ENCODE measurements at regions not wholly inside any gene's neighbourhood (a gene's known extent, or its start where the extent isn't known, plus 50 kb on each side); places are given as distances from the start of the nearest gene placed in this dataset.
"Not testable (repeated sequence)": the region's sequence is repeated elsewhere in the genome, so short reads cannot be mapped to it uniquely, and the experiment has no call there.

GRCh38 chr6:138656364-138657064 lies 117.1 kb upstream of the CCDC28A start:
- no peak for DNase-seq (ENCODE audit: low read depth in 3 of 3, low spot score in 2 of 3)

- no peak for DNase-seq (ENCODE audit: low read depth in 3 of 3, low spot score in 2 of 3)
These were observed 116.5 kb upstream of the CCDC28A start for GRCh38 chr6:138657065-138657425.

- DNase-seq (ENCODE audit: low read depth in 3 of 3, low spot score in 2 of 3) = no peak
These were observed 113.6 kb upstream of the CCDC28A start for GRCh38 chr6:138659998-138660397.

- no peak for DNase-seq (ENCODE audit: low read depth in 3 of 3, low spot score in 2 of 3)
These were observed 111.1 kb upstream of the CCDC28A start for GRCh38 chr6:138662471-138662870.

- DNase-seq (ENCODE audit: low read depth in 3 of 3, low spot score in 2 of 3) = no peak
These were observed 109.7 kb upstream of the CCDC28A start for GRCh38 chr6:138663892-138664291.

GRCh38 chr6:138664745-138665144 lies 108.8 kb upstream of the CCDC28A start:
- no peak for DNase-seq (ENCODE audit: low read depth in 3 of 3, low spot score in 2 of 3)

GRCh38 chr6:138666636-138667035 lies 106.9 kb upstream of the CCDC28A start:
- DNase-seq (ENCODE audit: low read depth in 3 of 3, low spot score in 2 of 3) = no peak

- no peak for DNase-seq (ENCODE audit: low read depth in 3 of 3, low spot score in 2 of 3)
These were observed 106.2 kb upstream of the CCDC28A start for GRCh38 chr6:138667408-138667807.

GRCh38 chr6:138671351-138671750 lies 102.2 kb upstream of the CCDC28A start:
- DNase-seq (ENCODE audit: low read depth in 3 of 3, low spot score in 2 of 3) = no peak

GRCh38 chr6:138673346-138674014 lies 100.1 kb upstream of the CCDC28A start:
- peak in 1 of 3 donors; percentile 15 for DNase-seq (ENCODE audit: low read depth in 3 of 3, low spot score in 2 of 3)

- not testable (repeated sequence) for DNase-seq (ENCODE audit: low read depth in 3 of 3, low spot score in 2 of 3)
These were observed 99.1 kb upstream of the CCDC28A start for GRCh38 chr6:138674444-138674843.

GRCh38 chr6:138677538-138677937 lies 96.0 kb upstream of the CCDC28A start:
- no peak for DNase-seq (ENCODE audit: low read depth in 3 of 3, low spot score in 2 of 3)

- no peak for DNase-seq (ENCODE audit: low read depth in 3 of 3, low spot score in 2 of 3)
These were observed 95.4 kb upstream of the CCDC28A start for GRCh38 chr6:138678168-138678567.

GRCh38 chr6:138680085-138680484 lies 93.5 kb upstream of the CCDC28A start:
- DNase-seq (ENCODE audit: low read depth in 3 of 3, low spot score in 2 of 3) = no peak

GRCh38 chr6:138681627-138682026 lies 91.9 kb upstream of the CCDC28A start:
- DNase-seq (ENCODE audit: low read depth in 3 of 3, low spot score in 2 of 3) = no peak

- no peak for DNase-seq (ENCODE audit: low read depth in 3 of 3, low spot score in 2 of 3)
These were observed 90.7 kb upstream of the CCDC28A start for GRCh38 chr6:138682704-138683527.

GRCh38 chr6:138685257-138685656 lies 88.3 kb upstream of the CCDC28A start:
- no peak for DNase-seq (ENCODE audit: low read depth in 3 of 3, low spot score in 2 of 3)

GRCh38 chr6:138685781-138686180 lies 87.8 kb upstream of the CCDC28A start:
- no peak for DNase-seq (ENCODE audit: low read depth in 3 of 3, low spot score in 2 of 3)

- DNase-seq (ENCODE audit: low read depth in 3 of 3, low spot score in 2 of 3) = no peak
These were observed 85.0 kb upstream of the CCDC28A start for GRCh38 chr6:138688580-138688979.

- no peak for DNase-seq (ENCODE audit: low read depth in 3 of 3, low spot score in 2 of 3)
These were observed 83.7 kb upstream of the CCDC28A start for GRCh38 chr6:138689849-138690248.

- no peak for DNase-seq (ENCODE audit: low read depth in 3 of 3, low spot score in 2 of 3)
These were observed 82.5 kb upstream of the CCDC28A start for GRCh38 chr6:138690975-138691594.
